IMR-90 (cell line): ENCODE measurements at regions not wholly inside any gene's neighbourhood (a gene's known extent, or its start where the extent isn't known, plus 50 kb on each side); places are given as distances from the start of the nearest gene placed in this dataset.
"Not testable (repeated sequence)": the region's sequence is repeated elsewhere in the genome, so short reads cannot be mapped to it uniquely, and the experiment has no call there.

Source experiments
- ATAC-seq: fragments of 200-7000 bp; cut with Tn5 transposase; 2 replicates; pipeline ENCODE4 v1.9.1; 2020; ENCODE audit warnings: low read depth, mild to moderate bottlenecking, moderate library complexity
- BruUV-seq: library from RNA; stranded (reverse); fragments of 400-500 nt; replicated peaks from 2 replicates; lab custom pipeline; 2021; lab: Mats Ljungman, UMichigan
- CTCF ChIA-PET: fragments of 300-600 bp; formaldehyde crosslinking; extraction: SDS; loops from one replicate; lab custom pipeline; 2021; ENCODE audit warnings: antibody characterized with exemption; lab: Yijun Ruan, JAX
- POLR2A ChIA-PET: fragments of 300-600 bp; sonication (Branson Sonifier 250); formaldehyde crosslinking; loops from one replicate; lab custom pipeline; 2022; ENCODE audit warnings: antibody characterized with exemption; ENCODE audit not compliant: unreplicated experiment; lab: Charles Lee
- DNase-seq: peaks from one replicate; pipeline ENCODE4 v3.0.0; 2013
- H2AFZ ChIP-seq: replicated peaks from 2 replicates; pipeline ENCODE3; 2013; ENCODE audit warnings: low read length, mild to moderate bottlenecking; ENCODE audit not compliant: poor library complexity
- H2AK5ac ChIP-seq: 2 replicates; pipeline ENCODE4 v1.6.1; 2013; ENCODE audit warnings: low read depth, low read length, inconsistent platforms
- H2AK9ac ChIP-seq: replicated peaks from 2 replicates; pipeline ENCODE3; 2013; ENCODE audit warnings: mild to moderate bottlenecking, low read depth, low read length, moderate library complexity; ENCODE audit not compliant: poor library complexity
- H2BK120ac ChIP-seq: 2 replicates; pipeline ENCODE4 v1.6.1; 2013; ENCODE audit warnings: low read depth, low read length, inconsistent platforms
- H2BK15ac ChIP-seq: 3 replicates; pipeline ENCODE4 v1.6.1; 2013; ENCODE audit warnings: low read depth, low read length, inconsistent platforms
- H2BK20ac ChIP-seq: 2 replicates; pipeline ENCODE4 v1.6.1; 2013; ENCODE audit warnings: low read depth, mild to moderate bottlenecking, inconsistent platforms, low read length, moderate library complexity
- H2BK5ac ChIP-seq: 2 replicates; pipeline ENCODE4 v1.6.1; 2013; ENCODE audit warnings: mild to moderate bottlenecking, low read depth, low read length, inconsistent platforms; ENCODE audit not compliant: poor library complexity, severe bottlenecking
- H3K14ac ChIP-seq: replicated peaks from 2 replicates; pipeline ENCODE4 v1.6.1; 2013; ENCODE audit warnings: low read depth, low read length, inconsistent platforms
- H3K18ac ChIP-seq: 2 replicates; pipeline ENCODE4 v1.6.1; 2013; ENCODE audit warnings: low read depth, low read length, control low read depth
- H3K23ac ChIP-seq: 2 replicates; pipeline ENCODE4 v1.6.1; 2013; ENCODE audit warnings: low read depth, low read length, inconsistent platforms
- H3K27ac ChIP-seq: 2 replicates; pipeline ENCODE4 v1.5.1; 2013; ENCODE audit warnings: mild to moderate bottlenecking, control low read depth, low read length; ENCODE audit not compliant: insufficient read depth
- H3K27me3 ChIP-seq: 2 replicates; pipeline ENCODE4 v1.6.1; 2013; ENCODE audit warnings: low read length; ENCODE audit not compliant: control insufficient read depth, insufficient read depth
- H3K36me3 ChIP-seq: 2 replicates; pipeline ENCODE4 v1.6.1; 2013; ENCODE audit warnings: low read length, mixed read lengths; ENCODE audit not compliant: control insufficient read depth, insufficient read depth
- H3K4ac ChIP-seq: 2 replicates; pipeline ENCODE4 v1.6.1; 2013; ENCODE audit warnings: low read depth, low read length, inconsistent platforms
- H3K4me1 ChIP-seq: 2 replicates; pipeline ENCODE4 v1.6.1; 2013; ENCODE audit warnings: low read length, mixed read lengths; ENCODE audit not compliant: control insufficient read depth, insufficient read depth
- H3K4me2 ChIP-seq: 2 replicates; pipeline ENCODE4 v1.6.1; 2013; ENCODE audit warnings: low read depth, mild to moderate bottlenecking, control low read depth, low read length, moderate library complexity
- H3K4me3 ChIP-seq: 2 replicates; pipeline ENCODE4 v1.5.1; 2013; ENCODE audit warnings: low read depth, mild to moderate bottlenecking, control low read depth, low read length, moderate library complexity; ENCODE audit not compliant: insufficient read depth
- H3K56ac ChIP-seq: 2 replicates; pipeline ENCODE4 v1.6.1; 2013; ENCODE audit warnings: low read length, inconsistent platforms; ENCODE audit not compliant: insufficient read depth; ENCODE audit errors: extremely low read depth
- H3K79me1 ChIP-seq, 2 experiments: 2 replicates each; pipeline ENCODE4 v1.6.1; 2013; ENCODE audit warnings: low read length in 2 of 2, inconsistent platforms in 1 of 2, low read depth in 1 of 2
- H3K9ac ChIP-seq: 2 replicates; pipeline ENCODE4 v1.6.1; 2013; ENCODE audit warnings: low read depth, low read length, control low read depth
- H3K9me1 ChIP-seq: 2 replicates; pipeline ENCODE4 v1.6.1; 2013; ENCODE audit warnings: low read length, inconsistent platforms; ENCODE audit not compliant: insufficient read depth
- H3K9me3 ChIP-seq: 2 replicates; pipeline ENCODE4 v1.6.1; 2013; ENCODE audit warnings: low read length; ENCODE audit not compliant: control insufficient read depth, insufficient read depth
- H4K20me1 ChIP-seq: 2 replicates; pipeline ENCODE4 v1.6.1; 2013; ENCODE audit warnings: low read length, inconsistent platforms; ENCODE audit not compliant: insufficient read depth
- H4K5ac ChIP-seq: 2 replicates; pipeline ENCODE4 v1.6.1; 2013; ENCODE audit warnings: mild to moderate bottlenecking, low read depth, low read length, control low read depth
- H4K8ac ChIP-seq, 2 experiments: 2 replicates each; pipeline ENCODE4 v1.6.1; 2013; ENCODE audit warnings: low read depth in 2 of 2, low read length in 2 of 2, control low read depth in 1 of 2, inconsistent platforms in 1 of 2
- H4K91ac ChIP-seq: 2 replicates; pipeline ENCODE4 v1.6.1; 2013; ENCODE audit warnings: low read depth, low read length, inconsistent platforms; ENCODE audit not compliant: insufficient read depth
- WGBS, 2 experiments: methylation state at CpG; one replicate each; pipeline versions ENCODE4 v1.1.5 to v1.1.7; 2013; ENCODE audit warnings: missing lambda C conversion rate in 2 of 2; ENCODE audit not compliant: insufficient read length in 1 of 2; ENCODE audit errors: extremely low coverage in 2 of 2; 5-methylcytosine and 5-hydroxymethylcytosine counted together
- dilution Hi-C: fragments of 300-500 bp; cut with HindIII; formaldehyde crosslinking; loops from one replicate; pipeline ENCODE4 v1.14.3; 2018; ENCODE audit warnings: low sequenced_read_pairs; ENCODE audit not compliant: unreplicated experiment
- in situ Hi-C: fragments of 300-500 bp; cut with MboI; formaldehyde crosslinking; loops from 3 replicates; pipeline ENCODE4 v1.14.3; 2019; ENCODE audit warnings: low sequenced_read_pairs, inconsistent platforms, mixed read lengths
- intact Hi-C: fragments of 100-400 bp; cut with micrococcal nuclease; formaldehyde crosslinking; loops from 2 replicates; pipeline ENCODE4 v1.10.0; 2022

GRCh38 chr18:42518331-42518730 is 563.3 kb downstream of the PIK3C3 start:
- H3K79me1 ChIP-seq, H3K9me1 ChIP-seq, H3K27ac ChIP-seq, ATAC-seq, H3K27me3 ChIP-seq, H3K18ac ChIP-seq, H3K56ac ChIP-seq, H3K14ac ChIP-seq, H2BK5ac ChIP-seq, H4K5ac ChIP-seq, H2AFZ ChIP-seq, BruUV-seq, H3K36me3 ChIP-seq, dilution Hi-C loops, H4K20me1 ChIP-seq, intact Hi-C loops, H2AK9ac ChIP-seq, POLR2A ChIA-PET, H3K9me3 ChIP-seq, H2BK20ac ChIP-seq, H4K91ac ChIP-seq, H3K4me1 ChIP-seq, H2BK15ac ChIP-seq, in situ Hi-C loops, H3K9ac ChIP-seq, H3K4me2 ChIP-seq, H3K4me3 ChIP-seq, H3K23ac ChIP-seq, H2BK120ac ChIP-seq, H4K8ac ChIP-seq, H3K4ac ChIP-seq, H2AK5ac ChIP-seq, DNase-seq: not testable (repeated sequence)
- CTCF ChIA-PET = interaction anchor here (1.3 kb wide), 1 partner anchor 404 kb away, joined by 4 read pairs; no protein-coding TSS in a partner anchor
- WGBS, 2 experiments = 83% methylated on average over 1 of the region's 2 CpGs; no CpG with 5 or more reads in 1 of the 2 experiments
